NT2/D1 (cell line): ENCODE measurements at regions not wholly inside any gene's neighbourhood (a gene's known extent, or its start where the extent isn't known, plus 50 kb on each side); places are given as distances from the start of the nearest gene placed in this dataset.

Source experiments
- DNase-seq: peaks from one replicate; pipeline ENCODE4 v3.0.0-alpha.2; 2011; ENCODE audit warnings: low read depth, low spot score
- H3K27me3 ChIP-seq: 2 replicates; pipeline ENCODE4 v1.6.0; 2011; ENCODE audit warnings: mild to moderate bottlenecking; ENCODE audit not compliant: insufficient read length, insufficient read depth
- H3K36me3 ChIP-seq: 2 replicates; pipeline ENCODE4 v1.6.1; 2011; ENCODE audit warnings: mild to moderate bottlenecking, low read length, mixed read lengths; ENCODE audit not compliant: insufficient read depth, insufficient read length
- H3K4me1 ChIP-seq: 2 replicates; pipeline ENCODE4 v1.5.1; 2011; ENCODE audit not compliant: insufficient read depth, insufficient read length
- H3K4me3 ChIP-seq: 2 replicates; pipeline ENCODE4 v1.5.1; 2011; ENCODE audit warnings: low read depth; ENCODE audit not compliant: insufficient read length
- H3K9ac ChIP-seq: 2 replicates; pipeline ENCODE4 v1.6.0; 2011; ENCODE audit warnings: low read depth; ENCODE audit not compliant: insufficient read length
- H3K9me3 ChIP-seq: 2 replicates; pipeline ENCODE4 v1.5.1; 2011; ENCODE audit warnings: mild to moderate bottlenecking, low read length; ENCODE audit not compliant: insufficient read depth
- SUZ12 ChIP-seq: IDR thresholded peaks from 2 replicates; pipeline ENCODE4 v1.6.1; 2011; ENCODE audit not compliant: insufficient read length, insufficient read depth; ENCODE audit errors: extremely low read depth
- YY1 ChIP-seq: IDR thresholded peaks from 2 replicates; pipeline ENCODE4 v1.6.1; 2011; ENCODE audit not compliant: insufficient read length, insufficient read depth
- ZNF274 ChIP-seq: IDR thresholded peaks from 2 replicates; pipeline ENCODE4 v1.6.1; 2011; ENCODE audit warnings: mild to moderate bottlenecking, low read depth, low read length

DNA sequence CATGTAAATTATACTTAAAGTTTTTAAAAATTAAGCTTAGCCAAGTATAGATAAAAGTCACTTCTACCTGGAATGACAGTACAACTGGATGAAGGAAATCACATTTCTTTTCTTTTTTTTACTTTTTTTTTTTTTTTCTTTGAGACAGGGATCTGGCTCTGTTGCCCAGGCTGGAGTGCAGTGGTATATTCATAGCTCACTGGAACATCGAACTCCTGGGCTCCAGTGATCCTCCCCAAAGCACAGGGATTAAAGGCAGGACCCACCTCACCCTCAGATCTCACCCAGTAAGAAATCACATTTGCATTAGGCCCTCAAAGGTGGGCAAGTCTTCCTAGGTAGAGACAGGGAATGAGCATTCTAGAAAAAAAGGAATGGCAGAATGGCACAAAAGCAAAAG lies 69.5 kb upstream of the C1GALT1 start:
- no peaks in the 10 kb centered on the region for H3K36me3 ChIP-seq
- DNase-seq: no peak
- H3K4me1 ChIP-seq: no peaks in the 10 kb centered on the region
- H3K4me3 ChIP-seq: no peak overlapping the region
- no peak overlapping the region for H3K9ac ChIP-seq
- H3K27me3 ChIP-seq: no peaks in the 10 kb centered on the region
- H3K9me3 ChIP-seq: peaks cover 14% of the 10 kb centered on the region
- TF ChIP-seq YY1: no peak
- no peak for TF ChIP-seq ZNF274
- no peak for TF ChIP-seq SUZ12

GRCh38 chr7:7114575-7115291 lies 67.6 kb upstream of the C1GALT1 start:
- TF ChIP-seq SUZ12: no peak
- TF ChIP-seq YY1: no peak
- no peak for TF ChIP-seq ZNF274
- no peak for DNase-seq
- no peaks in the 10 kb centered on the region for H3K36me3 ChIP-seq
- no peak overlapping the region for H3K9ac ChIP-seq
- H3K4me3 ChIP-seq: no peak overlapping the region
- no peaks in the 10 kb centered on the region for H3K9me3 ChIP-seq
- H3K27me3 ChIP-seq: no peaks in the 10 kb centered on the region
- no peaks in the 10 kb centered on the region for H3K4me1 ChIP-seq

DNA sequence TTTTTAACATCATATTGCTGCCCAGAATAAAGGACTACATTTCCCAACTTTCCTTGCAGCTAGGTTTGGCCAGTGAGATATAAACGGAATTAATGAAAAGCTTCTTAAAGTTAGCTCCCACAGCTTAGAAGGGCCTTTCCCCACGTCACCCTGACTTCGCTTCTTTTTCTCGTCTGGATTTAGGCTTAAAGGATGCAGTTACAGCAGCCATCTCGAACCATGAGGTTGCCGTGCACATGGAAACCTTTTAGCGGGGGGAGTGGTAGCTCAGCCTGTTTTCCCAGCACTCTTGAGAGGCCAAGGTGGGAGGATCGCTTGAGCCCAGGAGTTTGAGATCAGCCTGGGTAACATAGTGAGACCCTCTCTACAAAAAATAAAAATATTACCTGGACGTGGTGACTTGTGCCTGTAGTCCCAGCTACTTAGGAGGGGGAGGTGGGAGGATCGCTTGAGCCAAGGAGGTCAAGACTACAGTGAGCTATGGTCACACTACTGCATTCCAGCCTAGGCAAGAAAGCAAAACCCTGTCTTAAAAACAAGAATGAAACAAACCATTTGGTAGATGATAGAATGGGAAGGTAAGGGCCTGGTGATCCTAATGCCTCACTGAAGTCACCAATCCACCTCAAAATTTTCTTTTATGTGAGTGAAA lies 64.3 kb upstream of the C1GALT1 start:
- H3K27me3 ChIP-seq: no peaks in the 10 kb centered on the region
- DNase-seq: no peak
- no peak overlapping the region for H3K9ac ChIP-seq
- H3K4me3 ChIP-seq: no peak overlapping the region
- H3K36me3 ChIP-seq: no peaks in the 10 kb centered on the region
- H3K4me1 ChIP-seq: no peaks in the 10 kb centered on the region
- TF ChIP-seq YY1: no peak
- no peak for TF ChIP-seq SUZ12
- TF ChIP-seq ZNF274: no peak
- H3K9me3 ChIP-seq: no peaks in the 10 kb centered on the region

GRCh38 chr7:7118822-7119221 lies 63.5 kb upstream of the C1GALT1 start:
- no peak overlapping the region for H3K4me3 ChIP-seq
- TF ChIP-seq SUZ12 (no peak), YY1 (no peak), ZNF274 (no peak)
- no peak for DNase-seq
- H3K27me3 ChIP-seq: no peaks in the 10 kb centered on the region
- H3K4me1 ChIP-seq: no peaks in the 10 kb centered on the region
- no peaks in the 10 kb centered on the region for H3K36me3 ChIP-seq
- H3K9me3 ChIP-seq: no peaks in the 10 kb centered on the region
- H3K9ac ChIP-seq: no peak overlapping the region

DNA sequence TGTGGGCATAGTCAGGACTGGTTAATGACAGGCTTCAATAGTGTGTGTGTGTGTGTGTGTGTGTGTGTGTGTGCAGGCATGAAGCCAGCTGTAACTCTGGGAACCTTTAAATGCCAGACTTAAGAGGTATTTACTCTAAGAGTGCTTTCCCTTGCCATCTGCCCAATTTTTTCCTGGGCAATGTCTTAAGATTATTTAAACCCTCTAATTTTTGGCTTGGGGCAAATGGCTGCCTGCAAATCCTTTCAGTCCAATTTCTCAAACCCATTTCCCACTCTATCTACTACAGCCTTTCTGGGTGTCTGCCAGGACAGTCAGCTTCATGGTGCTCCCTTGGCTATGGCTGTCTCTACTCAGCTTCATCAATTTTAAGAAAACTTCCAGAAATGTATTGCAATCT lies 62.6 kb upstream of the C1GALT1 start:
- no peak for DNase-seq
- no peak for TF ChIP-seq YY1
- no peak for TF ChIP-seq SUZ12
- no peak for TF ChIP-seq ZNF274
- Histone ChIP-seq H3K9ac (no peak overlapping the region), H3K9me3 (no peaks in the 10 kb centered on the region), H3K27me3 (no peaks in the 10 kb centered on the region), H3K4me3 (no peak overlapping the region), H3K36me3 (no peaks in the 10 kb centered on the region), H3K4me1 (no peaks in the 10 kb centered on the region)

DNA sequence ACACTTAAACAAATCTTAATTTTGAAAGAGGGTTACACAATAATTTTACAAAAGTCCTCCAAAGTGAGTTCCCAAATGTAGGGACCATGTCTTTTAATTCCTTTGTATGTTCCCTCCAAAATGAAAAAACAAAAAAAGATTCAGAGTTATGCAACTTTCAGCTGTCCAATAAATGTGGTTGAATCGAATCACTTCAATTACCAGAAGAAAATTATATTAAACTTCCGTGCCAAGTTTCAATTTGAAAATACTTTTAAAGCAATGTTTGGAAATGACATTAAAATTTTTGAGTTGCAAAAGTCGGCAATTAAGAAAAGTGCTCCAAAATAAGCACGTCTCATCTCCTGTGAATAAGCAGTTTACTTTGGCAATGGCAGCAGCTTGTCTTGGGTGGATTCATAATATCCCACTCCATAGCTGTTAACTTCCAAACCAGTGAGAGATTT lies 60.3 kb upstream of the C1GALT1 start:
- Histone ChIP-seq H3K4me3 (no peak overlapping the region), H3K27me3 (no peaks in the 10 kb centered on the region), H3K9ac (no peak overlapping the region), H3K4me1 (no peaks in the 10 kb centered on the region), H3K9me3 (no peaks in the 10 kb centered on the region), H3K36me3 (no peaks in the 10 kb centered on the region)
- DNase-seq: no peak
- no peak for TF ChIP-seq ZNF274
- TF ChIP-seq YY1: no peak
- TF ChIP-seq SUZ12: no peak

- Histone ChIP-seq H3K36me3 (no peaks in the 10 kb centered on the region), H3K27me3 (no peaks in the 10 kb centered on the region), H3K4me1 (no peaks in the 10 kb centered on the region), H3K9me3 (no peaks in the 10 kb centered on the region), H3K9ac (no peak overlapping the region), H3K4me3 (no peak overlapping the region)
- no peak for TF ChIP-seq SUZ12
- TF ChIP-seq YY1: no peak
- no peak for TF ChIP-seq ZNF274
- DNase-seq: no peak
These were observed 59.6 kb upstream of the C1GALT1 start for GRCh38 chr7:7122701-7123281.
